ENCODE measurements at regions not wholly inside any gene's neighbourhood (a gene's known extent, or its start where the extent isn't known, plus 50 kb on each side); places are given as distances from the start of the nearest gene placed in this dataset.
"Not testable (repeated sequence)": the region's sequence is repeated elsewhere in the genome, so short reads cannot be mapped to it uniquely, and the experiment has no call there.

GRCh38 chr2:149763358-149763757 is 175.8 kb upstream of the MMADHC start:
- no peaks in the 10 kb centered on the region for H3K9me3 ChIP-seq (ENCODE audit: low read depth, low read length)
- H2AFZ ChIP-seq (ENCODE audit: low read length), result no peak overlapping the region
- no peaks in the 10 kb centered on the region for H3K27me3 ChIP-seq (ENCODE audit: insufficient read depth, low read length)
- peaks cover 13% of the 10 kb centered on the region for H3K4me1 ChIP-seq (ENCODE audit: insufficient read depth, low read length)
- no peak overlapping the region for H3K4me3 ChIP-seq (ENCODE audit: insufficient read depth, low read length)
- no peaks in the 10 kb centered on the region for H3K79me2 ChIP-seq (ENCODE audit: insufficient read depth, low read length)
- no peak for TF ChIP-seq CTCF (IDR thresholded peaks at IDR 0.05; ENCODE audit: extremely low read depth, low read depth, low read length)
- no peak overlapping the region for H3K27ac ChIP-seq (ENCODE audit: low read depth, low read length)
- no peaks in the 10 kb centered on the region for H4K20me1 ChIP-seq (ENCODE audit: insufficient read depth, low read length)
- no peak for DNase-seq (ENCODE audit: insufficient read length, low spot score, missing footprints)
- no peaks in the 10 kb centered on the region for H3K36me3 ChIP-seq (ENCODE audit: insufficient read depth, low read length)
- H3K4me2 ChIP-seq (ENCODE audit: insufficient read depth, low read length), result no peak overlapping the region

- no peaks in the 10 kb centered on the region for H3K27me3 ChIP-seq (ENCODE audit: insufficient read depth, low read length)
- no peaks in the 10 kb centered on the region for H3K4me1 ChIP-seq (ENCODE audit: insufficient read depth, low read length)
- no peaks in the 10 kb centered on the region for H3K36me3 ChIP-seq (ENCODE audit: insufficient read depth, low read length)
- no peak overlapping the region for H3K4me3 ChIP-seq (ENCODE audit: insufficient read depth, low read length)
- TF ChIP-seq CTCF (IDR thresholded peaks at IDR 0.05; ENCODE audit: extremely low read depth, low read depth, low read length), result no peak
- no peak for DNase-seq (ENCODE audit: insufficient read length, low spot score, missing footprints)
- H3K9me3 ChIP-seq (ENCODE audit: low read depth, low read length), result no peaks in the 10 kb centered on the region
- no peaks in the 10 kb centered on the region for H4K20me1 ChIP-seq (ENCODE audit: insufficient read depth, low read length)
- no peak overlapping the region for H2AFZ ChIP-seq (ENCODE audit: low read length)
- H3K4me2 ChIP-seq (ENCODE audit: insufficient read depth, low read length), result no peak overlapping the region
- H3K27ac ChIP-seq (ENCODE audit: low read depth, low read length), result no peak overlapping the region
- no peaks in the 10 kb centered on the region for H3K79me2 ChIP-seq (ENCODE audit: insufficient read depth, low read length)
These were observed 174.0 kb upstream of the MMADHC start for GRCh38 chr2:149761611-149762010.

GRCh38 chr2:149759382-149759781 is 171.8 kb upstream of the MMADHC start:
- H3K27ac ChIP-seq (ENCODE audit: low read depth, low read length); DNase-seq (ENCODE audit: insufficient read length, low spot score, missing footprints); H3K4me1 ChIP-seq (ENCODE audit: insufficient read depth, low read length); H3K79me2 ChIP-seq (ENCODE audit: insufficient read depth, low read length); H3K4me2 ChIP-seq (ENCODE audit: insufficient read depth, low read length); H3K36me3 ChIP-seq (ENCODE audit: insufficient read depth, low read length); H4K20me1 ChIP-seq (ENCODE audit: insufficient read depth, low read length); H3K4me3 ChIP-seq (ENCODE audit: insufficient read depth, low read length); H3K9me3 ChIP-seq (ENCODE audit: low read depth, low read length); H2AFZ ChIP-seq (ENCODE audit: low read length); H3K27me3 ChIP-seq (ENCODE audit: insufficient read depth, low read length): not testable (repeated sequence)

GRCh38 chr2:149754722-149755121 is 167.1 kb upstream of the MMADHC start:
- H3K9me3 ChIP-seq (ENCODE audit: low read depth, low read length); DNase-seq (ENCODE audit: insufficient read length, low spot score, missing footprints); H3K27me3 ChIP-seq (ENCODE audit: insufficient read depth, low read length); H4K20me1 ChIP-seq (ENCODE audit: insufficient read depth, low read length); H3K36me3 ChIP-seq (ENCODE audit: insufficient read depth, low read length); H3K4me3 ChIP-seq (ENCODE audit: insufficient read depth, low read length); H3K4me1 ChIP-seq (ENCODE audit: insufficient read depth, low read length); H3K79me2 ChIP-seq (ENCODE audit: insufficient read depth, low read length); H3K27ac ChIP-seq (ENCODE audit: low read depth, low read length); H2AFZ ChIP-seq (ENCODE audit: low read length); H3K4me2 ChIP-seq (ENCODE audit: insufficient read depth, low read length): not testable (repeated sequence)

- peak; percentile 26 for DNase-seq (ENCODE audit: insufficient read length, low spot score, missing footprints)
- H3K79me2 ChIP-seq (ENCODE audit: insufficient read depth, low read length), result no peaks in the 10 kb centered on the region
- H3K36me3 ChIP-seq (ENCODE audit: insufficient read depth, low read length), result no peaks in the 10 kb centered on the region
- H3K4me1 ChIP-seq (ENCODE audit: insufficient read depth, low read length), result peaks cover 24% of the 10 kb centered on the region
- TF ChIP-seq CTCF (IDR thresholded peaks at IDR 0.05; ENCODE audit: extremely low read depth, low read depth, low read length), result no peak
- no peaks in the 10 kb centered on the region for H4K20me1 ChIP-seq (ENCODE audit: insufficient read depth, low read length)
- no peaks in the 10 kb centered on the region for H3K27me3 ChIP-seq (ENCODE audit: insufficient read depth, low read length)
- H3K4me3 ChIP-seq (ENCODE audit: insufficient read depth, low read length), result no peak overlapping the region
- H3K27ac ChIP-seq (ENCODE audit: low read depth, low read length), result no peak overlapping the region
- H3K4me2 ChIP-seq (ENCODE audit: insufficient read depth, low read length), result no peak overlapping the region
- no peaks in the 10 kb centered on the region for H3K9me3 ChIP-seq (ENCODE audit: low read depth, low read length)
- H2AFZ ChIP-seq (ENCODE audit: low read length), result no peak overlapping the region
These were observed 159.9 kb upstream of the MMADHC start for GRCh38 chr2:149747456-149747855.

Measured in osteoblast (primary cell).